ENCODE measurements at regions not wholly inside any gene's neighbourhood (a gene's known extent, or its start where the extent isn't known, plus 50 kb on each side); places are given as distances from the start of the nearest gene placed in this dataset.

DNA sequence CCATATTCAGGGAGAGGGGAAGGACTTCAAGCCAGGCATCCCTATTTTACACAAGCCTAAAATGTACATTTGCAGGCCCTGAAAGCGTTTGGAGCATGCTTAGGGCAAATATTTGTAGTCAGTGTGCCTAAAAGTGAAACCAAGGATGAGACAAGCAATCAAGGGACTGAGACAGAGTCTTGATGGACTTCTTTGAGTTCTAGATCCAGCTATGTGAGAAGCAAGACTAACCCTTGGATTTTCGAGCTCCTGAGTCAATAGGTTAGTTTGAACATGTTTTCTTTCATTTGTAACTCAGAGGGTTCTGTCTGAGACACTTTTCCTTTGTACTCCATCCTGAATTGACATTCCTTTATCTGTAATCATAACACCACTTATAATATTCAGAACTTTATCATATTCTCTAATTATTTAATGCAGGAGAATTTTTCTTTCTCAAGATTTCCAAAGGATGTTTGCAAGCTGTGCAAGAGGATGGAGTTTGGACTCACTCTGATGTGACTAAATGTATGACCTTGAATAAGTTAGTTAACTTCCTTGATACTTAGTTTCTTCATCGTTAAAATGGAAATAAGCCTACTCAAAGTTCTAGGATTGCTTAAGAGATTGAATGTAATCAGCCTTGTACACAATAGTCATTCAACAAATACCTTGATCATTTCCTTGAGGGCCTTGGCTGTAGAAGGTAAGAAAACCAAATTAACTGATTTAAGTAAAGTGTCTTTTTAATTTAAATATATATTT lies 1237.8 kb upstream of the ZEB2 start:
- Histone ChIP-seq H3K27me3 (ENCODE audit: insufficient read depth, poor library complexity, severe bottlenecking) (no peaks in the 10 kb centered on the region), H3K27ac (replicated peaks) (no peak overlapping the region), H3K4me3 (replicated peaks; ENCODE audit: insufficient read depth, low read length) (no peak overlapping the region)
- DNase-seq (ENCODE audit: low read depth in 1 of 2, low spot score in 1 of 2): no peak
- TF ChIP-seq SPI1 (IDR thresholded peaks at IDR 0.05; ENCODE audit: borderline replicate concordance, low read depth): no peak
- no peak for TF ChIP-seq POLR2AphosphoS5 (IDR thresholded peaks at IDR 0.05; ENCODE audit: low read depth)
- no peak for TF ChIP-seq GABPA (IDR thresholded peaks at IDR 0.05; ENCODE audit: low read depth)
- TF ChIP-seq, protein P1, sequence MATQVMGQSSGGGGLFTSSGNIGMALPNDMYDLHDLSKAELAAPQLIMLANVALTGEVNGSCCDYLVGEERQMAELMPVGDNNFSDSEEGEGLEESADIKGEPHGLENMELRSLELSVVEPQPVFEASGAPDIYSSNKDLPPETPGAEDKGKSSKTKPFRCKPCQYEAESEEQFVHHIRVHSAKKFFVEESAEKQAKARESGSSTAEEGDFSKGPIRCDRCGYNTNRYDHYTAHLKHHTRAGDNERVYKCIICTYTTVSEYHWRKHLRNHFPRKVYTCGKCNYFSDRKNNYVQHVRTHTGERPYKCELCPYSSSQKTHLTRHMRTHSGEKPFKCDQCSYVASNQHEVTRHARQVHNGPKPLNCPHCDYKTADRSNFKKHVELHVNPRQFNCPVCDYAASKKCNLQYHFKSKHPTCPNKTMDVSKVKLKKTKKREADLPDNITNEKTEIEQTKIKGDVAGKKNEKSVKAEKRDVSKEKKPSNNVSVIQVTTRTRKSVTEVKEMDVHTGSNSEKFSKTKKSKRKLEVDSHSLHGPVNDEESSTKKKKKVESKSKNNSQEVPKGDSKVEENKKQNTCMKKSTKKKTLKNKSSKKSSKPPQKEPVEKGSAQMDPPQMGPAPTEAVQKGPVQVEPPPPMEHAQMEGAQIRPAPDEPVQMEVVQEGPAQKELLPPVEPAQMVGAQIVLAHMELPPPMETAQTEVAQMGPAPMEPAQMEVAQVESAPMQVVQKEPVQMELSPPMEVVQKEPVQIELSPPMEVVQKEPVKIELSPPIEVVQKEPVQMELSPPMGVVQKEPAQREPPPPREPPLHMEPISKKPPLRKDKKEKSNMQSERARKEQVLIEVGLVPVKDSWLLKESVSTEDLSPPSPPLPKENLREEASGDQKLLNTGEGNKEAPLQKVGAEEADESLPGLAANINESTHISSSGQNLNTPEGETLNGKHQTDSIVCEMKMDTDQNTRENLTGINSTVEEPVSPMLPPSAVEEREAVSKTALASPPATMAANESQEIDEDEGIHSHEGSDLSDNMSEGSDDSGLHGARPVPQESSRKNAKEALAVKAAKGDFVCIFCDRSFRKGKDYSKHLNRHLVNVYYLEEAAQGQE (IDR thresholded peaks at IDR 0.05; ENCODE audit: insufficient replicate concordance, low read depth): no peak
- TF ChIP-seq, protein P2, sequence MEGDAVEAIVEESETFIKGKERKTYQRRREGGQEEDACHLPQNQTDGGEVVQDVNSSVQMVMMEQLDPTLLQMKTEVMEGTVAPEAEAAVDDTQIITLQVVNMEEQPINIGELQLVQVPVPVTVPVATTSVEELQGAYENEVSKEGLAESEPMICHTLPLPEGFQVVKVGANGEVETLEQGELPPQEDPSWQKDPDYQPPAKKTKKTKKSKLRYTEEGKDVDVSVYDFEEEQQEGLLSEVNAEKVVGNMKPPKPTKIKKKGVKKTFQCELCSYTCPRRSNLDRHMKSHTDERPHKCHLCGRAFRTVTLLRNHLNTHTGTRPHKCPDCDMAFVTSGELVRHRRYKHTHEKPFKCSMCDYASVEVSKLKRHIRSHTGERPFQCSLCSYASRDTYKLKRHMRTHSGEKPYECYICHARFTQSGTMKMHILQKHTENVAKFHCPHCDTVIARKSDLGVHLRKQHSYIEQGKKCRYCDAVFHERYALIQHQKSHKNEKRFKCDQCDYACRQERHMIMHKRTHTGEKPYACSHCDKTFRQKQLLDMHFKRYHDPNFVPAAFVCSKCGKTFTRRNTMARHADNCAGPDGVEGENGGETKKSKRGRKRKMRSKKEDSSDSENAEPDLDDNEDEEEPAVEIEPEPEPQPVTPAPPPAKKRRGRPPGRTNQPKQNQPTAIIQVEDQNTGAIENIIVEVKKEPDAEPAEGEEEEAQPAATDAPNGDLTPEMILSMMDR (IDR thresholded peaks at IDR 0.05; ENCODE audit: insufficient read depth, low read length): no peak

DNA sequence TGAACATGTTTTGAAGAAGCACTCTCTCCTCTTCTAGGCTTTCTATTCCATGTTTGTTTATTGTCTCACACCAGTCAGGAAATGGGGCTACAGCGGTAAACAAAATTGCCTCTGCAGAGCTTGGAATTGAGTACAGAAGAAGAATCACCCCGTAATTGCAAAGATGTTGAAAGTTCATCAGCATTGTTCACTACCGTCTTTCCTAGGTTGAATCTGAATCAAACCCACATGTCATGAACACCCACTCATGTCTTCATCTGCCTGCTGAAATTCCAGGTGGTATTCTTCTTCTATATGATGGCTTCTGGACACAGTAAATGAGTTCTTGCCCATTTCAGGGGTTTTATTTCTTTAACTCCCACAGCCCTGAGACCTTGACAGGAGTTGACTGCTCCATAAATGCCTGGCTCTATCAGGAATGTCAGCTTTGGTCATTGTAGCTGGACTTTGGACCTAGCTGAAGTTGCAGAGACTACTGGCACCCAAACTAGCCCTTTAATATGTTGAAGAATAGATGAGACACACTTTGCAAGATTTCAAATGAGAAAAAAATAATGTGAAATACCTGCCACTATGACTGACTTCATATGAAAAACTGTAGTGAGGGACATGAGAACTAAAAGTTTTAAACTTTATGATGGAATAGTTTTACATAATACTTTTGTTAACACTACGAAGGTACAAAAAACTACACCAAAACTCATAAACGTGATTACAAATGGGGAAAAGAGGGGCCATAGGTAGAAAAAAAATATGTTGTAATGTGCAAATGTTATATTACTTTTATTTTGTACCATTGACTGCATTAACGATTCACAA lies 1235.3 kb upstream of the ZEB2 start:
- TF ChIP-seq SPI1 (IDR thresholded peaks at IDR 0.05; ENCODE audit: borderline replicate concordance, low read depth): no peak
- TF ChIP-seq, protein P1 (IDR thresholded peaks at IDR 0.05; ENCODE audit: insufficient replicate concordance, low read depth): no peak
- TF ChIP-seq, protein P2 (IDR thresholded peaks at IDR 0.05; ENCODE audit: insufficient read depth, low read length): no peak
- no peak for TF ChIP-seq POLR2AphosphoS5 (IDR thresholded peaks at IDR 0.05; ENCODE audit: low read depth)
- TF ChIP-seq GABPA (IDR thresholded peaks at IDR 0.05; ENCODE audit: low read depth): no peak
- no peak for DNase-seq (ENCODE audit: low read depth in 1 of 2, low spot score in 1 of 2)
- Histone ChIP-seq H3K4me3 (replicated peaks; ENCODE audit: insufficient read depth, low read length) (no peak overlapping the region), H3K27me3 (ENCODE audit: insufficient read depth, poor library complexity, severe bottlenecking) (no peaks in the 10 kb centered on the region), H3K27ac (replicated peaks) (no peak overlapping the region)

DNA sequence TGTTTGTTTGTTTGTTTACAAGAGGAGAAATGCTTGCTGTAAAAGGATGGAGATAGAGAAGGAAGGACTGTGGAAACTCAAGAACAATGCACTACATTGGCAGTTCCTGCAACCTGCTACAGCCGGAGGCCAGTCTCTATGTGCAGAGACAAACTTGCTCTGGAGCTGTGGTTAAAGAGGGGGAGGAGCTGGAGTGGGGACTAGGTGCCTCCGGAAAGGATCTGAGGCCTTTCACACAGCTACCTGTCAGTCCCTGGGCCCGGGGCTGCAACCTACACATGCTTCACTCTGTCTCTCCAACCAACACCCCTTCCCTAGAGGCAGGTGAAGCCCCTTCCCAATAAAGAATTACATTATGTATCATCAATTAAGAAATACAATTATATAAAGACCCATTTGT lies 1234.0 kb upstream of the ZEB2 start:
- peak in 1 of 2 experiments; percentile 3 for DNase-seq (ENCODE audit: low read depth in 1 of 2, low spot score in 1 of 2)
- no peaks in the 10 kb centered on the region for H3K27me3 ChIP-seq (ENCODE audit: insufficient read depth, poor library complexity, severe bottlenecking)
- no peak overlapping the region for H3K27ac ChIP-seq (replicated peaks)
- TF ChIP-seq, protein P2 (IDR thresholded peaks at IDR 0.05; ENCODE audit: insufficient read depth, low read length): no peak
- TF ChIP-seq GABPA (IDR thresholded peaks at IDR 0.05; ENCODE audit: low read depth) (no peak), POLR2AphosphoS5 (IDR thresholded peaks at IDR 0.05; ENCODE audit: low read depth) (no peak)
- TF ChIP-seq, protein P1 (IDR thresholded peaks at IDR 0.05; ENCODE audit: insufficient replicate concordance, low read depth): no peak
- H3K4me3 ChIP-seq (replicated peaks; ENCODE audit: insufficient read depth, low read length): no peak overlapping the region

Measured in HL-60 (cell line).